Activated CD4-positive, alpha-beta T cell treated with anti-CD3 and anti-CD28 coated beads, Interleukin-2, amount 10 ng/mL, durations not matched to agents 7 days and 5 days (primary cell): ENCODE measurements at regions not wholly inside any gene's neighbourhood (a gene's known extent, or its start where the extent isn't known, plus 50 kb on each side); places are given as distances from the start of the nearest gene placed in this dataset.
A peak's percentile ranks its signal among the peaks of the same experiment; 100 is the strongest.

ENCODE experiments used
- CTCF ChIA-PET: fragments of 350-600 bp; sonication (Branson Sonifier 250); formaldehyde crosslinking; loops from one replicate; lab custom pipeline; 2021; ENCODE audit warnings: antibody characterized with exemption; lab: Charles Lee
- POLR2A ChIA-PET: fragments of 350-600 bp; sonication (Branson Sonifier 250); formaldehyde crosslinking; loops from one replicate; lab custom pipeline; 2021; ENCODE audit warnings: antibody characterized with exemption; lab: Charles Lee
- DNase-seq: peaks from one replicate; pipeline ENCODE4 v3.0.0-alpha.2; 2020
- H3K27ac Mint-ChIP-seq: one replicate; pipeline ENCODE4 v1.8.0; 2021; ENCODE audit warnings: mild to moderate bottlenecking, moderate library complexity, mixed read lengths
- H3K27me3 Mint-ChIP-seq: one replicate; pipeline ENCODE4 v1.8.0; 2021; ENCODE audit warnings: mixed read lengths
- H3K36me3 Mint-ChIP-seq: one replicate; pipeline ENCODE4 v1.8.0; 2021; ENCODE audit warnings: low read depth, mixed read lengths
- H3K4me1 Mint-ChIP-seq: one replicate; pipeline ENCODE4 v1.8.0; 2021; ENCODE audit warnings: mixed read lengths
- H3K4me3 Mint-ChIP-seq: one replicate; pipeline ENCODE4 v1.8.0; 2021; ENCODE audit warnings: mild to moderate bottlenecking, moderate library complexity, mixed read lengths
- H3K9me3 Mint-ChIP-seq: one replicate; pipeline ENCODE4 v1.8.0; 2021; ENCODE audit warnings: mixed read lengths

DNA sequence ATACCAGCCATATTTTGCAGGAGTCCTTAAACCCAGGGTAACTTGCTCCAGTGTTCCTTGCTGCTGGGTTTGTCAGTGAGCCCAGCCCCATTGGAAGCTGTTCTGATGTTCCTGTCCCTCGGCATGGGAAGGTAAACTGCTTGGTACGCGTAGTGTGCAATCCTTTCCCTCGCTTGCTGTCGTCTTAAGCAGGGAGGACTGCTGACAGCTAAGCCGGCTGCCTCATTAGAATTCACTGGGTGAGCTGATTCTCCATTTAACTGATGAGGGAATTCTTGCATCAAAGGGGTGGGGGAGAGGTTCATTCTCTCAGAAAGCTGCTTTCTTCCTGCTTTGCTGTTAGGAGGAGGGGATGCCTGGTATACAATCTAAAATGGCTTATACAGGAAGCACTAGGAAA, 164.6 kb downstream of the MID1IP1 start:
- Mint-ChIP-seq H3K4me1 (peaks cover under 1% of the 10 kb centered on the region), H3K27me3 (no peaks in the 10 kb centered on the region), H3K36me3 (no peaks in the 10 kb centered on the region), H3K9me3 (peaks cover 6% of the 10 kb centered on the region), H3K4me3 (no peak overlapping the region), H3K27ac (no peak overlapping the region)
- ChIA-PET POLR2A (no interaction called here), CTCF (no interaction called here)
- no peak for DNase-seq

- ChIA-PET POLR2A (no interaction called here), CTCF (interaction anchor here (0.8 kb wide), 1 partner anchor 11 kb away, joined by 3 read pairs; no protein-coding TSS in a partner anchor)
- Mint-ChIP-seq H3K27ac (no peak overlapping the region), H3K36me3 (no peaks in the 10 kb centered on the region), H3K9me3 (peaks cover 8% of the 10 kb centered on the region), H3K27me3 (no peaks in the 10 kb centered on the region), H3K4me1 (peaks cover 2% of the 10 kb centered on the region), H3K4me3 (no peak overlapping the region)
- no peak for DNase-seq
Observed at GRCh38 chrX:38968344-38969216, 167.3 kb downstream of the MID1IP1 start.

GRCh38 chrX:38970074-38970473, 168.8 kb downstream of the MID1IP1 start:
- H3K4me3 Mint-ChIP-seq = no peak overlapping the region
- POLR2A ChIA-PET = no interaction called here
- CTCF ChIA-PET = no interaction called here

GRCh38 chrX:38970845-38971244, 169.6 kb downstream of the MID1IP1 start:
- ChIA-PET CTCF (no interaction called here), POLR2A (no interaction called here)
- H3K27ac Mint-ChIP-seq = no peak overlapping the region
- H3K4me3 Mint-ChIP-seq = no peak overlapping the region
- no peaks in the 10 kb centered on the region for H3K27me3 Mint-ChIP-seq
- no peaks in the 10 kb centered on the region for H3K36me3 Mint-ChIP-seq
- DNase-seq = no peak
- H3K4me1 Mint-ChIP-seq = peaks cover 2% of the 10 kb centered on the region
- H3K9me3 Mint-ChIP-seq = peaks cover 3% of the 10 kb centered on the region

More at GRCh38 chrX:38970074-38970473, 168.8 kb downstream of the MID1IP1 start:
- no peak overlapping the region for H3K27ac Mint-ChIP-seq
- no peaks in the 10 kb centered on the region for H3K27me3 Mint-ChIP-seq
- H3K4me1 Mint-ChIP-seq = peaks cover 2% of the 10 kb centered on the region
- no peaks in the 10 kb centered on the region for H3K36me3 Mint-ChIP-seq
- DNase-seq = no peak
- H3K9me3 Mint-ChIP-seq = peaks cover 3% of the 10 kb centered on the region

DNA sequence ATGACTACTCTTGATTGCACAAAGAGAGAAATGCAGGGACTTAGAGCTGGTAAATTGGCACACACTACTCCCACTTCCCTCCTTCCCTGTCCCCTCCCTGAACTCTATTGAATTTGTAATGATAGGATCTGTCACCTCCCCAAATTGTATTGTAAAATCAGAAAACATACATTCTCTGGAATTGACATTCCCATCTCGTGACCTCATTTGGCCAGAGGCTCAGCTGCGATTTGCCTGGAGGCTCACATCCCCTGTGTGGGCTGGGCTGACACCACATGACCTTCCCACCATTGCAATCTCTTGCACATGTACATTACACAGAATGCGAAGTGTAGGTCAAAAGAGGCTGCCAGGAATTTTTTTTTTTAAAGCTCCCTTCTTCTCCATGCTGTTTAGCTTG, 172.1 kb downstream of the MID1IP1 start:
- Mint-ChIP-seq H3K27me3 (no peaks in the 10 kb centered on the region), H3K4me1 (peaks cover 2% of the 10 kb centered on the region), H3K4me3 (no peak overlapping the region), H3K9me3 (peaks cover 3% of the 10 kb centered on the region), H3K27ac (no peak overlapping the region), H3K36me3 (no peaks in the 10 kb centered on the region)
- no peak for DNase-seq
- ChIA-PET POLR2A (interaction anchor here (0.6 kb wide), 1 partner anchor 454 kb away, joined by 3 read pairs; no protein-coding TSS in a partner anchor), CTCF (no interaction called here)

GRCh38 chrX:38974542-38974941, 173.3 kb downstream of the MID1IP1 start:
- POLR2A ChIA-PET = no interaction called here
- CTCF ChIA-PET = no interaction called here
- Mint-ChIP-seq H3K4me3 (no peak overlapping the region), H3K4me1 (peaks cover 2% of the 10 kb centered on the region), H3K36me3 (no peaks in the 10 kb centered on the region), H3K9me3 (peaks cover 3% of the 10 kb centered on the region), H3K27ac (no peak overlapping the region), H3K27me3 (no peaks in the 10 kb centered on the region)
- DNase-seq = no peak

- ChIA-PET CTCF (no interaction called here), POLR2A (no interaction called here)
- DNase-seq = no peak
- Mint-ChIP-seq H3K9me3 (peaks cover 3% of the 10 kb centered on the region), H3K36me3 (no peaks in the 10 kb centered on the region), H3K4me1 (peaks cover 2% of the 10 kb centered on the region), H3K27me3 (no peaks in the 10 kb centered on the region), H3K27ac (no peak overlapping the region), H3K4me3 (no peak overlapping the region)
Observed at GRCh38 chrX:38975368-38975942, 174.2 kb downstream of the MID1IP1 start.

GRCh38 chrX:38982370-38982769, 181.1 kb downstream of the MID1IP1 start:
- H3K4me1 Mint-ChIP-seq = no peaks in the 10 kb centered on the region
- DNase-seq = no peak
- POLR2A ChIA-PET = no interaction called here
- H3K4me3 Mint-ChIP-seq = no peak overlapping the region
- H3K27me3 Mint-ChIP-seq = no peaks in the 10 kb centered on the region
- no peaks in the 10 kb centered on the region for H3K36me3 Mint-ChIP-seq
- no peaks in the 10 kb centered on the region for H3K9me3 Mint-ChIP-seq
- H3K27ac Mint-ChIP-seq = no peak overlapping the region
- CTCF ChIA-PET = no interaction called here

DNA sequence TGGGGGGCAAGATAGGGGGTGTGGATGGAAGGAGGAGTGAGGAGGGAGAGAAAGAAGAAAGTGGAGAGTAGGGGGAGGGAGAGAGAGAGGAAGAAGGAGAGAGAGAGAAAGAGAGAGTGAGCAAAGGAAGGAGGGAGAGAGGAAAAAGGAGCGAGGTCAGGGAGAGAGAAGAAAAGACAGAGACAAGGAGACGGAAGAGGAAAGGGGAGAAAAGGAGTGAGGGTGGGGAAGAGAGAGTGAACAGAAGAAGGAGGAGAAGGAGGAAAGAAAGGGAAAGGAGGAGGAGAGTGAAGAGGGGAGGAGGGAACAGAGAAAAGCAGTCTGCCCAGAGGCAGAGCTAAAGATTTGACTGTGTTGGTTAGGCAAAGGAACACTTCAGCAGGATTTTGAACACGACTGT, 181.6 kb downstream of the MID1IP1 start:
- H3K36me3 Mint-ChIP-seq = no peaks in the 10 kb centered on the region
- H3K27me3 Mint-ChIP-seq = no peaks in the 10 kb centered on the region
- no peak overlapping the region for H3K4me3 Mint-ChIP-seq
- H3K4me1 Mint-ChIP-seq = no peaks in the 10 kb centered on the region
- CTCF ChIA-PET = interaction anchor here (1.6 kb wide), 1 partner anchor 16 kb away, joined by 4 read pairs; no protein-coding TSS in a partner anchor
- H3K9me3 Mint-ChIP-seq = no peaks in the 10 kb centered on the region
- POLR2A ChIA-PET = no interaction called here
- no peak for DNase-seq
- no peak overlapping the region for H3K27ac Mint-ChIP-seq

GRCh38 chrX:38985375-38985774, 184.1 kb downstream of the MID1IP1 start:
- Mint-ChIP-seq H3K4me3 (no peak overlapping the region), H3K27me3 (no peaks in the 10 kb centered on the region), H3K4me1 (no peaks in the 10 kb centered on the region), H3K36me3 (no peaks in the 10 kb centered on the region), H3K9me3 (no peaks in the 10 kb centered on the region), H3K27ac (no peak overlapping the region)
- ChIA-PET CTCF (no interaction called here), POLR2A (no interaction called here)
- peak; percentile 5 for DNase-seq

DNA sequence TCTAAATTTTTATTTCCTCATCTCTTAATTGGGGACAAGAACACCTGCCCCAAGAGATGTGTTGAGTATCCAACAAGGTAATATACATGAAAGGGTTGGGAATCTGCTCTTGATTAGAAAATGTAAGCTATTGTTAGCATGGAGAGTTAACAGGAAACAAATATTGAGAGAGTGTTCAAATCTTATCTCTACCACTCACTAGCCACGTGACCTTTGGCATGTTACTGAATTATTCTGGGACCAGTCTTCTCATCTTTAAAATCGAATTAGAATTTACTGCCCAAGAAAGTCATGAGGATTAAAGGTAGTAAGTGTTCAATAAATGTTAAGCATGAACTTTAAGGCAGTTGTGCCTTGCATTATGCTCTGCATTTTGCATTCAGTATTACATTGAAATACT, 184.7 kb downstream of the MID1IP1 start:
- no peaks in the 10 kb centered on the region for H3K27me3 Mint-ChIP-seq
- H3K4me1 Mint-ChIP-seq = no peaks in the 10 kb centered on the region
- H3K4me3 Mint-ChIP-seq = no peak overlapping the region
- H3K27ac Mint-ChIP-seq = no peak overlapping the region
- no peaks in the 10 kb centered on the region for H3K36me3 Mint-ChIP-seq
- DNase-seq = no peak
- ChIA-PET POLR2A (no interaction called here), CTCF (no interaction called here)
- H3K9me3 Mint-ChIP-seq = no peaks in the 10 kb centered on the region

DNA sequence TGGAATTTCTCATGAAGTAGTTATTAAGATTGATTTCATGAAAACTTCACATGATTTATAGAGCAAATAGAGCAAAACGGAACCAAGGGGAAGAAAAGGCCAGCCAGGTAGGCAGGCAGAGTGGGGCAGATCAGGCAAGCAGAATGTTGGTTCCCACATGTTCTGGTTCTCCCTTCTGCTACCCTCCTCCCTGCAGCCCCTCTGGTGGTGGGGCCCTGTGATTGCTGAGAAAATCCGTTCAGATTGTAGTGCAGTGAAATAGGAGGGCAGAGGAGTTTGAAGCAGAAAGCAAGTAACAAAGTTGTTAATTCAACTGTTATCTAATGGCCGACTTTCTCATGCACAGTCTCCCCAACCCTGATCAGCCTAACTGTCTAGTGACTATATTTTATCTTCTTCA, 185.3 kb downstream of the MID1IP1 start:
- no peaks in the 10 kb centered on the region for H3K36me3 Mint-ChIP-seq
- no peak overlapping the region for H3K4me3 Mint-ChIP-seq
- H3K27me3 Mint-ChIP-seq = no peaks in the 10 kb centered on the region
- POLR2A ChIA-PET = no interaction called here
- H3K4me1 Mint-ChIP-seq = no peaks in the 10 kb centered on the region
- CTCF ChIA-PET = no interaction called here
- DNase-seq = no peak
- no peak overlapping the region for H3K27ac Mint-ChIP-seq
- H3K9me3 Mint-ChIP-seq = no peaks in the 10 kb centered on the region

GRCh38 chrX:38987198-38987651, 186.0 kb downstream of the MID1IP1 start:
- POLR2A ChIA-PET = no interaction called here
- Mint-ChIP-seq H3K4me1 (no peaks in the 10 kb centered on the region), H3K4me3 (no peak overlapping the region), H3K36me3 (no peaks in the 10 kb centered on the region), H3K27me3 (no peaks in the 10 kb centered on the region), H3K27ac (no peak overlapping the region), H3K9me3 (no peaks in the 10 kb centered on the region)
- no peak for DNase-seq
- CTCF ChIA-PET = interaction anchor here (0.6 kb wide), 1 partner anchor 796 kb away, joined by 3 read pairs; no protein-coding TSS in a partner anchor
